GM19468 (cell line): ENCODE measurements at regions not wholly inside any gene's neighbourhood (a gene's known extent, or its start where the extent isn't known, plus 50 kb on each side); places are given as distances from the start of the nearest gene placed in this dataset.
A peak's percentile ranks its signal among the peaks of the same experiment; 100 is the strongest.
"Not testable (repeated sequence)": the region's sequence is repeated elsewhere in the genome, so short reads cannot be mapped to it uniquely, and the experiment has no call there.

ENCODE experiments used
- ATAC-seq: cut with Tn5 transposase; IDR thresholded peaks from one replicate; pipeline ENCODE4 v1.9.1; 2021; ENCODE audit warnings: mild to moderate bottlenecking, moderate library complexity, moderate number of reproducible peaks; ENCODE audit not compliant: unreplicated experiment; ENCODE audit errors: extremely low read depth

- not testable (repeated sequence) for ATAC-seq
Measured at GRCh38 chr16:31581065-31581464, 53.4 kb downstream of the AHSP start.

GRCh38 chr16:31601737-31602384 is 74.2 kb downstream of the AHSP start:
- ATAC-seq = not testable (repeated sequence)

GRCh38 chr16:31618130-31618529 is 90.4 kb downstream of the AHSP start:
- ATAC-seq = no peak

- ATAC-seq = no peak
Measured at GRCh38 chr16:31636433-31636832, 108.7 kb downstream of the AHSP start.

- no peak for ATAC-seq
Measured at GRCh38 chr16:31641279-31641678, 113.6 kb downstream of the AHSP start.

- not testable (repeated sequence) for ATAC-seq
Measured at GRCh38 chr16:31655674-31656073, 128.0 kb downstream of the AHSP start.

- no peak for ATAC-seq
Measured at GRCh38 chr16:31664683-31665482, 137.2 kb downstream of the AHSP start.

- no peak for ATAC-seq
Measured at GRCh38 chr16:31674686-31675085, 147.0 kb downstream of the AHSP start.

GRCh38 chr16:31676731-31677130 is 149.0 kb downstream of the AHSP start:
- ATAC-seq = no peak

- ATAC-seq = no peak
Measured at GRCh38 chr16:31678649-31679325, 151.1 kb downstream of the AHSP start.

- not testable (repeated sequence) for ATAC-seq
Measured at GRCh38 chr16:31689331-31689730, 161.6 kb downstream of the AHSP start.

- not testable (repeated sequence) for ATAC-seq
Measured at GRCh38 chr16:31692338-31692737, 164.6 kb downstream of the AHSP start.

- ATAC-seq = no peak
Measured at GRCh38 chr16:31693733-31694132, 166.0 kb downstream of the AHSP start.

GRCh38 chr16:31694461-31694860 is 166.8 kb downstream of the AHSP start:
- no peak for ATAC-seq

GRCh38 chr16:31695667-31696066 is 168.0 kb downstream of the AHSP start:
- no peak for ATAC-seq

GRCh38 chr16:31696968-31697743 is 169.5 kb downstream of the AHSP start:
- no peak for ATAC-seq

- ATAC-seq = no peak
Measured at GRCh38 chr16:31697744-31698125, 170.0 kb downstream of the AHSP start.

- no peak for ATAC-seq
Measured at GRCh38 chr16:31698901-31699300, 171.2 kb downstream of the AHSP start.

- no peak for ATAC-seq
Measured at GRCh38 chr16:31699601-31700000, 171.9 kb downstream of the AHSP start.

GRCh38 chr16:31700200-31700529 is 172.5 kb downstream of the AHSP start:
- ATAC-seq = peak; percentile 67
